Kasumi-1 (cell line): ENCODE measurements at regions not wholly inside any gene's neighbourhood (a gene's known extent, or its start where the extent isn't known, plus 50 kb on each side); places are given as distances from the start of the nearest gene placed in this dataset.
"Not testable (repeated sequence)": the region's sequence is repeated elsewhere in the genome, so short reads cannot be mapped to it uniquely, and the experiment has no call there.

Source experiments
- DNase-seq, 2 experiments: peaks; one replicate each; lab custom pipeline; 2025; lab: John Stamatoyannopoulos, UW

- no peak for DNase-seq
These were observed 98.9 kb upstream of the FRMD4B start for GRCh38 chr3:69484507-69485393.

DNA sequence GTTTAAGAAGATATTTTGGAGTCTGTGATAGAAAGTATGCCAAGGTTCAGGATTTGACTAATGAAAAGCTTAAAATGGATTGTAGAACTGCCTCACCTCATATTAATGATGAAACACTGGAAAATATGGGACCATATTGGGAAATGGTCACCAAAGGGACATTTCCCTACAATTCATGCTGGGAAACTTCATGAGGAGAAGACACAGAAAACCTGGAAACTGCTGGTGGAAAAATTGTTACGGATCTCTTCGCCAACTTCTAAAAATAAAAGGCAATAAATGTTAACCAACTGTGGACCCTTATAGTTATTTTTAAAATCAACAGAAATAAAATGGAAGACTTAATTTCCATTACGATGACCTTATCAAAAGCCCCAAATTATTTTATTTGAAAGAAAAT is 97.6 kb upstream of the FRMD4B start:
- DNase-seq: no peak

- not testable (repeated sequence) for DNase-seq
These were observed 95.1 kb upstream of the FRMD4B start for GRCh38 chr3:69480986-69481385.

DNA sequence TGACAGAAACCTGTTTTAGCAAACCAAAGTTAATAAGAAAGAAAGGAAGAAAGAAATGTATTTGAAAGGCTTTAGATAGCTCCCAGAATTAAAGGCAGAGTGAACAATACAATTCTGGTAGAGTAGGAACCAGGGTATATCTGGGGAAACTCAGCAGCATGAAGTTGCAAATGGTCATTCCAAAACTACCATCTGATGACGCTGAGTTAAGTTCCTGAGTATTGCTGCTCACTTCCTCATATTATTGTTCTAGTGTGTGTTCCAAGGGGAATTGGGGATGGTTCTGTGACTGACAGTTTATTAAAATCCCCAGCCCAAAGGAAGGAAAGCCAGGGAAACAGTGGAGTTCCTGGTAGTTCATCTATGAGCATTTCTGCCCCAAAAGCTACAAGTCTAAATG is 88.3 kb upstream of the FRMD4B start:
- DNase-seq: no peak

- no peak for DNase-seq
These were observed 86.2 kb upstream of the FRMD4B start for GRCh38 chr3:69472093-69472492.

DNA sequence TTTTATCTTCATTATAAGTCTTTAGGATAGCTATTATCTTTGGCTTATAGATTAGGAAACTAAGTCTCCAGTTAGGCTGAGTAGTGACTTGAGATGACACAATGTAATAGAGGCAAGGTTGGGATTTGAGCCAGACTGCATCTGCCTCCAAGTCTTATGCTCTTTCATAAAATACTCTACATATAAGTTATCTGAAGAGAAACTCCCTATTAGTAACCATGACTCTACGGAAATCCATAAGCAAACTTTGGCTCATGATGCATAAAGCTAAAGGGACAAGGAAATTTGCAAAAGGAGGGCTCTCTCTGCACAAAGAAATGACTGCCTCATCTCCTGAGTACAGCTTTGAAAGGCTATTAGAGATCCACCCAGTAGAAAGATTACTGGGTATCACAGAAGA is 77.6 kb upstream of the FRMD4B start:
- DNase-seq: no peak

GRCh38 chr3:69462826-69463100 is 76.9 kb upstream of the FRMD4B start:
- no peak for DNase-seq

DNA sequence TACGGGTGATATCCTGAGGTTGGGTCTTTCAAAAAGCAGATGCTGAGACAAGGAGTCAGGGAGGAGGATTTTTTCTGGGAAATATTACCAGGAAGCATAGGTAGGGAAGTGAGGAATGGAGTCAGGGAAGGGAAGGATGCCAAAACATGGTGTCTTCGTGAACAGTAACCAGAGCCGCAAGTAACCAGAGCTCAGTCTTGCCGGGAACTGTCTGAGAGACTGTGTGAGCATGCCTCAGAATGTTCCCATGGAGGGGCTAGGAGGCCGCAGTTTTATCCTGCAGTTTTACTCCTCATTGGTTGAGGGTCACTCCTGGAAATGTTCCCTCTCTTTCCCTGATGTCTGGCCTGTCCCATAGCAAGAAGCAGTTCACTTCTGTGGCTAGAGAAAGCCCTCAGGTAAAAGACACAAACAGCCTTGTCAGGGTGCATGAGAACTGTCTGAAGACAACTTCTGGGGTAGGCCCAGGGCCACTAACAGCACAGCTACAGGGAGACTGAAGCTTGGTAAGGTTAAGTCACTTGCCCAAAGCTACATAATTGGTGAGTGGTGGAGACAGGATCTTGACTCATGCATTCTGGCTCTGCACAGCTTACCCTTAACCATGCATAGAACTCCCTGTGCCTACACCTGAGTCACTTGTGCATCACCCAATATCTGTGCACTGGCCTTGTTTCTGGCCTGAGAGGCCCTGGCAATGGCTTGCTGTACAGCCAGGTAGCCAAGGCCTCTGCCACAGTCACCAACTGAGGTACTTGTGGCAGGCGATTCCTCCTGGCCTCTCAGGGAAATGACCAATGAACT is 76.3 kb upstream of the FRMD4B start:
- DNase-seq: no peak

- DNase-seq: no peak
These were observed 74.1 kb upstream of the FRMD4B start for GRCh38 chr3:69460034-69460433.

DNA sequence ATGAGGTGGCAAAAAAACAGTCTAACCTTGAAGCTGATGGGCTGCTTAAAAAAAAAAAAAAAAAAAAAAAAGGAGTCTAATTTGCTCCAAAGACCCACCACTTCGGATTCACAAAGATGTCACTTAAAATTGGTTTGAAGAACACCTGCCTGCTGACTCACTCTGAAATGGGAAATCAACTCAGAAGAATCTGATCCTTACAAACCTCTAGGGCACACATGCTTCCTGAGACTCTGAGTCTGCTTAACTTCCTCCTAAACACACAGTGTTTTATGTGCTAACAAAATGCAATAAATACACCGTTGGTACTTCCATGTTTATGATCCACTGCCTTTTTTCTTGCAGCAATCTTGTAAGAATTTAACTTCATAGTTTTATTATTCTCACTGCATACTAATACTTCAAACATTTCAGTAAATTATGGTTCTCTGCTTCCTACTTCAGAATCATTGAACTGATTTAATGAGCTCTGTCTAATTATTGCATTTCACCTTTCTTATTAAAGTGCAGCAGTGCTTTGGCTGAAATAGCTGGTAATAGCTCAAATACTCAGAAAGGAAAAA is 73.0 kb upstream of the FRMD4B start:
- DNase-seq: peak; percentile 59 to 81

GRCh38 chr3:69456631-69457030 is 70.7 kb upstream of the FRMD4B start:
- no peak for DNase-seq

GRCh38 chr3:69454204-69454787 is 68.4 kb upstream of the FRMD4B start:
- no peak for DNase-seq

DNA sequence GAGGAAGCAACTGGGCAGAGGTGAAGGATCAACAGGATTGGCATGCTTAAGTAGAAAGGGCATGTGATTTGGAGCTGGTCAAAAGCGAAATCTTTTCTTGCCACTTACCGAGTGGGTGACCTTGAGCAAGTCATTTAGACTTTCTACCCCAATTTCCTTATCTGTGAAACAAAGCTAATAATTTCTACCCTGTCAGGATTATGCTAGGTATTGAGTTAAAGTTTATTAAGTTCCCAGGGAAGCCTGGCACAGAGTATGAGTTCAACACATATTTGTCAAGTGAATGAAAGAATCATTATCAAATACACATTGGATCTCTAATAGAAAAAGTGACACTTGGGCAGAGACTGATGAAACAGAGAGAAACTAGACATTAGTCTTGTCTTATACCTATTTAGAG is 66.4 kb upstream of the FRMD4B start:
- no peak for DNase-seq

DNA sequence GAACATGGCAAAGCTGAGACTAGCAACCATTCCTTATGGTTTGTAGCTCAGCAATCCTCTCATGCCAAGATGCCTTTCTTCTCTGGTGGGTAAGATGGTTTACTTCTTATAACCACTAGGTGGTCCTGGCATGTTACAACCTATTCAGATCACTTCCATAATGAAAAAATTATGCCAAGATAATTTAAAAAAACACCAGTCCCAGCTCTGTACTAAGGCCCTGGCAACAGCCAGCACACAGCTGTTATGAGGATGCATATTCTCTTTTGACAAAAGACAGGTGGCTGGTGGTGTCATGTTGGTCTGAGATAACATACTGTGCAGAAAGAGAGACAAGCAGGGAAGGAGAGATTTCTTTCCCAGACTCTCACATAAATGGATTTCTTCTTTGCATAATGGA is 65.7 kb upstream of the FRMD4B start:
- peak; percentile 4 to 9 for DNase-seq

- DNase-seq: no peak
These were observed 63.0 kb upstream of the FRMD4B start for GRCh38 chr3:69448877-69449276.

DNA sequence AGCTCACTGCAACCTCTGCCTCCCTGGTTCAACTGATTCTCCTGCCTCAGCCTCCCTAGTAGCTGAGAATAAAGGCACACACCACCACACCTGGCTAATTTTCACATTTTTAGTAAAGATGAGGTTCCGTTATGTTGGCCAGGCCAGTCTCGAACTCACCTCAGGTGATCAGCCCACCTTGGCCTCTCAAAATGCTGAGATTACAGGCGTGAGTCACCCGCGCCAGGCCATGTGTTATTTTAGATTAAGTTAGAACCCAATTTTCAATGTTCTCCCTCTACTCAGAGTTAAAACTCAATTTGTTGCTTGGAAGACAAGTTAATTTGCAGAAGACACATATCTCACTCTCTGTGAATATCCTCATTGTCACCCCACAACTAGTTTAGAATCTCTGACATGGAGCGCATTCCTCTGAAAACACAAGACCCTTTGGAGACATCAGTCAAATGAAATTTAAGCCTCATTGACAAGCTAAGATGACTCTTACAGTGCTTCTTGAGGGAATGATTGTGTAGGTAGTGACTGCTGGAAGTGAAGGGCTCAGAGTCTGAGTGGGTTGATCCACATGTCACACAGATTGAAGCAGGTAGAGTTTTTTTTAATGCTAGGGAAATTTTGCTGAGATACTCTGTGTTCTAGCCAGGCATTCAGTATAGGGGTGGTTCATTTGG is 60.6 kb upstream of the FRMD4B start:
- DNase-seq: no peak

GRCh38 chr3:69445498-69445897 is 59.6 kb upstream of the FRMD4B start:
- DNase-seq: no peak

DNA sequence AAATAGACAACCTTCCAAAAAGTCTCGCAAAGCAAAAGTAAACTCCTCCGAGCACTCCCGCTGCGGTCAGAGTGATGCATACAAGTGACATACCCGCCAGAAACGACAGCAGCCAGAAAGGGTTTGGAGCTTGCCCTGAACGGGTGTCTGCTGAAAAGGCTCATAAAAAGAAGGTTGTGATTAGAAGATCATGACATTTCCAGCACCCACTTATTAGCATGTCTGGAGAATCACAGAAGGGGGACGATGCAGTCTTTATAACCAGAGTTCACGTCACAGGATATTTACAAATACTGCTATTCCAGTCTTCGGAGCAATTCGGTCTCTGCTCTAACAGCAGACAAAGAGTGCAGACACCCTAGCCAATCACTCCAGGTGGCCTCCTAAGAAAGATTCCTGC is 59.1 kb upstream of the FRMD4B start:
- no peak for DNase-seq

DNA sequence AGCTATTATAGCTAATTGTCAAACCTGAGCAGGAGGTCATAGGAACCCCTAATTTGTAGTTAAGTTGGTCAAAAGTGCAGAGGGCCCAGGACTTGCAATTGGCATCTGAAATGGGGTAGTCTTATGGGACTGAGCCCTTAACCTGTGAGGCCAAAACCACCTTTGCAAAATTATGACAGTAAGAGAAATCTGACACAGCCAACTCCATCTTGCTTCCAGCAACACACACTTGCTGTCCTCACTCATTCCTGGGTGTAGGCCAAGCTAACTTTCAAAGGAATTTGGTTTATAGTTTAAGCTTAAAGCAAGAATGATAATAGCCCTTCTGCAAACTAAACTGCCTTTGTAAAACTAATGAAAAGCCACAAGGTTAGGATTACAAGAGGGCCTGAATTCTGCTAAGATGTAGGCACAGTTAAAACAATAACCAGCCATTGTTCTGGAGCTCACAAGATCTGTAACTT is 57.6 kb upstream of the FRMD4B start:
- no peak for DNase-seq

DNA sequence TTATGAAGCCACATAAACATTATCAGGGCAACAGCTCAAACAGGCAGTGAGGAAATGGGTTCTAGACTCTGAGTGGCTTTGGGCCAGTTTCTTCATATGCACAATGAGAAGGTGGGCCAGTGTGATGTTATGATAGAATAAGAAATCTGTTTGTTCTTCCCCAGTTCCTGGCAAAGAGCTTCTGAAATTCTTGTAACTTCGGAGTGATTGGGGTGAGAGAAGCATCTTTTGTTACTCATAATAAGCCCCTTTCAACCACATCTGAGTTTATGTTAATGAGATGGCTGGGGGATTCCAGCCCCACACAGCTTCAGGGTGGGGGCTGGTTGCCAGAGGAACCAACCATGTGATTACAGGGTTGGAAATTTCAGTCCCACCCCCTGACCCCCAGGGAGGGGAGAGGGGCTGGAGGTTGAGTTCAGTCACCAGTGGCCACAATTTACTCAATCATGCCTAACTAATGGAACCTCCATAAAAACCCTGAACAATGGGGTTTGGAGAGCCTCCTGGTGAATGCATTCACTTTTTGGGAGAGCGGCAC is 57.0 kb upstream of the FRMD4B start:
- no peak for DNase-seq

- DNase-seq: no peak
These were observed 55.8 kb upstream of the FRMD4B start for GRCh38 chr3:69441732-69442131.

DNA sequence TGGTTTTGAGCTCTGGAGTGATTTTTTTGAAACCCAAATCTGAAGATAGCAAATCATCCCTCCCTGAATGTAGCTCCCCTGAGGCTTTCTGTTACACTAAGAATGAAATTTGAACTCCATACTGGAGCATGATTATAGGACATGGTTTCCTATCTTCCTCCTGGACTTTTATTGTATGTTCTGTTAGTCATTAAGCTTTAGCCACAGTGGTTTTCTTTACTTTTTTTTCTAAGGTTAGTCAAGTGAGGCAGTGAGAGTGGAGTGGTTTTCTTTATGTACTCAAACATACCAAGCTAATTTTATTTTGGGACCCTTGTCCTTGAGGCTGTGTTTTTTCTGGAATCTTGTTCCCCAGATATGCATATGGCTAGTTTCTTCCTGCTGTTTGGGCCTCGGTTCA is 55.2 kb upstream of the FRMD4B start:
- no peak for DNase-seq
